UCSD-AML1 (cell line): ENCODE measurements at regions not wholly inside any gene's neighbourhood (a gene's known extent, or its start where the extent isn't known, plus 50 kb on each side); places are given as distances from the start of the nearest gene placed in this dataset.
A peak's percentile ranks its signal among the peaks of the same experiment; 100 is the strongest.
"Not testable (repeated sequence)": the region's sequence is repeated elsewhere in the genome, so short reads cannot be mapped to it uniquely, and the experiment has no call there.

Experiments
- DNase-seq: peaks from one replicate; lab custom pipeline; 2025; ENCODE audit not compliant: unreplicated experiment; lab: John Stamatoyannopoulos, UW

DNA sequence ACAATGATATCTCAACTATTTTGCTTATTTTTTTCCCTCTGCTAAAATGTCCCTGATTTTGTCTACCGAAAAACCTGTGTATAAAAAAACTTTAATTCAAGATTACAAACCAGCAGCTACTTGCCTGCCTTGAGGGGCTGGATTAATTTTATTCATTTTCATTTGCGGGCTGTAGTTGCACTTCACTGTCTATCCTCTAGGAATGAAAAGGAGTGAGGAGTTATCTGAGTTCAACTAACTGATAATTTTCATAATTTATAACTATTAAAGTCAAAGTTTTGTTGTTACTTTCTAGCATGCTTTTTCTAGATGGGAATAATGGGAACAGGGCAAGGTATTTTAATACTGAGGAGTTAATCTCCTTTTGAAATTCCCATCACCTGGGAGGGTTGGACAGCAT is 50.3 kb upstream of the AGTPBP1 start:
- not testable (repeated sequence) for DNase-seq

DNA sequence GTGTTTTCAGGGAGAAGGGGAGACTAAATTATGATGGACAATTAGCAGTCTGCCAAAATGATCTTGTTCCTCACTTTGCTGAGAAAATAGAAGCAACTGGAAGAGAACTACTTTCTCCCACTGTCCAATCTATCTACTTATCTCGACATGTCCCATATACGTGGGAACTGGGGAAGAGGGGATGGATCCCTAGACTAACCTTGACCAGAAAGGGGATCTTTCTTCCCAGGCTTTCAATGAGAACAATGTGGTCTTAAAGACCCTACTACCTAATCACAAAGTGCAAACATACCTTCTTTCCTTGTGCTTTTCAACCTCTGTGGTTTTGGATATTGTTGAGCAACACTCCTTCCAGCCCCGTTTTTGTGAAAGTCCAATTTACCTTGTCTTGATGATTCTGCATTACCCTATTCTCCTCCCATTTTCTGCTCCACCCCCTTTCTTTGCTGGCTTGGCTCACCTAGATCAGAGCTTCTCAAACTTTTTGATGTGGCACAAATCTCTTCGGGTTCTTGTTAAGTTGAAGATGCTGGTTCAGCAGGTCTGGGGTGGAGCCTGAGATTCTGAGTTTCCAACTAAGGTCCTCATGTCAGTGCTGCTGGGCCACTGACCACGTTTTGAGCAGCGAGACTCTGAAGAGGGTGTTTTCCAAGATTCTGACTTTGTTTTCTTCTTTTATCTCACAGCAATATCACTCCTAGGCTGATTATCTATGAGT is 61.4 kb upstream of the AGTPBP1 start:
- DNase-seq, result not testable (repeated sequence)

DNA sequence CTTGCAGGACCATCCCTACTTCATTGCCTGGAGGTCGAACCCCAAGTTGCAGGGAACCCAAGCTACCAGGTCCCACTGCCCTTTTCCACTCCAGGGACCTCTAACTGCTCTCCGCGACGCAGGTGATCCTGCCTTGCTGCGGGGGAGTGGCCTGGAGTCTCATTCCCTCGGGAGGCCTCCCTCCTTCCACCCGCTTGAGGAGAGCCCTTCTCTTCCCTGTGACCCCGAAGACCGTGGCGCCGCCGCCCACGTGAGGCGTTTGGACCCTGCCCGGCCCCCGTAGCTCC is 63.0 kb upstream of the AGTPBP1 start:
- DNase-seq, result not testable (repeated sequence)

DNA sequence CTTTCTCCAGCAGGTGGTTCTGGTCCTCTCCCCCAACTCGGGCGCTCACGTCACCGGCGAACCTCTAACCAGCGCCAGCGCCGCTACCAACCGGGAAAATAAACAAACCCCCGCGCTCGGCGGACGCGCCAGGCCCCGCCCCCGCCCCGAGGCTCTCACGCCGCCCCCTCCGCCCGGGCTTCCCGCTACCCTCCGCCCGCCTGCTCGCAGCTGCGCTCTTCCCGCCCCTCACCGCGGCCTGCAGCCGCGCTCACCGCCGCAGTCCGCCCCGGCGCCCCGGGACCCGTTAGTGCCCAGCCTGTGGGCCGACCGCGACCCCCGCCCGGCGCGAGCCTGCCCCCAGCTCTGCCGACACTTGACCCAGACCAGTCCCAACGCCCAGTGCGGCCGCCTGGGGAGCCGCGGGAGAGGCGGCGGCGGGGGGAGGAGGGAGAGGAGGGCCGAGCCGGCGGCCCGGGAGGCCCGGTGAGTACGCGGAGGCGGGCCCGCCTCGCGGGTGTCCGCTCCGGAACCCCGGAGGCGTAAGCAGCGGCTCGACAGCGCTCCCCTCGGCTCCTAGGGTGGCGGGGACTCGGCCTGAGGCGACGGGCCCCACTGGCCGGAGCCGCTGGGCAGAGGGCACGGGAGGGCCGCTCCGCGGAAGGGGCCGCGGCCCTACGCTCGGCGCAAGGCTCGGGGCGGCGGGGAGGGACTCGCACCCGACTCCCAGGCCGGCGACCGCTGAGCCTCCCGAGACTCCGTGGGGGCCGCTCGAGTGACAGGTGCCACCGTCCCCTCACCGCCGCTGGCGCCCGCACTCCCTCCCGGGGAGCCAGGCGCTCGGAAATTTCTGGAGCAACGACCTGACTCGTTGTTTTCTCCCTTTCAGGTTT is 63.6 kb upstream of the AGTPBP1 start:
- DNase-seq, result peak; percentile 77

DNA sequence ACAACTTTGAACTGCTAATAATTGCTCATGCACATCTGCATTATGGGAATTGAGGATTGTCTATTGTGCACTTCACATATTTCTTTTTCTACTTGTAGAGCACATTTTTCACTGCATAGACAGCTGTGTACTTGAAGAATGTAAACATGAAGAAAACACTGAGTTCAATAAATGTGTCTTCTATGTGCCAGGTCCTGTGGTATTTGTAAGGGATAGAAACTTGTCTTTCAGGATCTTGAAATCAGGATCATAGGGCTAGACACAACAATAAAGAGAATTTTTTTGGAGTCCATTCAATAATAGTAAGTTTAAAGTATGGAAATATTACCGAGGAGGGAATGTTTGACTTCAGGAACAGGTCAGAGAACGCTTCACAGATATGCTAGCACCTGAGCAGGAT is 66.6 kb upstream of the AGTPBP1 start:
- not testable (repeated sequence) for DNase-seq

DNA sequence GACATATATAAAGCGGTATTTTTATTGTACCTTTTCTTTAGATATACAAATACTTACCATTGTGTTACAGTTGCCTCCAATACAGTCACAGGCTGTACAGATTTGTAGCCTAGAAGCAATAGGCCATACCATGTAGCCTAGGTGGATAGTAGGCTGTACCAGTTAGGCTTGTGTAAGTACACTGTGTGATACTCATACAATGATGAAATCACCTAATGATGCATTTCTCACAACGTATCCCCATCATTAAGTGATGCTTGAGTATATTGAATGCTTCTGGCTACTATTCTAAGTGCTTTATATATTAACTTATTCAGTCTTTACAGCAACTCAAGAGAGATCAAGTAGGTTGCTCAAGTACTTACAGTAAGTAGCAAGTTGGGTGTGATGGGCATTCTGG is 71.6 kb upstream of the AGTPBP1 start:
- not testable (repeated sequence) for DNase-seq

DNA sequence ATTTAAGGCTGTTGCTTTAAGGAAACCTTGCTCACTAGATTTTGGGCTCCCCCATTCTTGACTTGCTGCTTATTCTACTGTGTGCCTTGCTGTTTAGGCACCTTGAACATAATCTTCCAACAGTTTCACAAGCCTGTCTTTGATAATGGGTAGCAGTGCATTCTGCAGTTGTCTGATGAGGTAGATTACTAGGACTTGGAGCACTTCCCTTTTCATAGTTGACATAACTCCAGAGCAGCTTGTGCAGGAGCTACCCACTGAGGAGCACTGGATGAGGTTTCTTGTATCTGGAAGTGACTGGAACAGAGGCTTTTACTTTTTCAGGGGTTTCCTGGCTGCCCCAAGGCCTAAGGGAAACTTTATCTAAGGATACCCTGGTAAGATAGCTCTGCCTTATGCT is 73.0 kb upstream of the AGTPBP1 start:
- not testable (repeated sequence) for DNase-seq

DNA sequence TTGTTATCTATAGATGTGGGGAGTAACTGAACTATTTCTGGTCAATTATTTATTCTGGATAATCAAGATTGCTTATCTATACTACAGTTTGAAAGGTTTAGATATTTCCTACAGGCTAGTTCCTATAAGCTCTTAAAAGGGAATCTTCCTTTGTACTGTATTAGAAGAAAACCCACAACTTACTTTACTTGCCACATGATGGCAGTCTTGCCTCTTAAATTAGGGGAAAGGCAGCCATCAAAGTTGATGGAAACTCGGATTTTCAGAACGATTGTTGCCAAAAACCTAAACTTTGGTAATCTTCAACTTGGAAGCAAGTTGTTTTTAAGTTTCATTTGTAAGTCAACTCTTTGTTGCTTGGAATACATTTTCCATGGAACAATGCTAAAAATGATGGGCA is 77.2 kb upstream of the AGTPBP1 start:
- not testable (repeated sequence) for DNase-seq

DNA sequence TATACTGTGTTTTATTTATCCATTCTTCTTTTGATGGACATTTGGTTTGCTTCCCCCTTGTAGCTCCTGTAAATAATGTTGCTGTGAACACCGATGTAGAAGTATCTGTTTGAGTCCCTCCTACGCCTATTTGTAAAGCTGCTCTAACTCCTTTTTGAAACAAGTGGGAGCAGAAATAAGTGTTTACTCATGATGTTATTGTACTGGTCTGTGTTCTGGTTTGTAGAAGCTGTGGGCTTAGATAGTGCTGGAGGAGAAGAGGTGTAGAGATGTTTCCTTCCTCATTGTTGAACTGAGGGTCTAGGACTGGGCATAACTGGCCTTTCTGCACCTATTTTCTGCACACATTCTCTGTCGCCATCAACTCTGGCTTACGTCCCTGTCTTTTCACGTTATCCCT is 78.8 kb upstream of the AGTPBP1 start:
- DNase-seq, result not testable (repeated sequence)

DNA sequence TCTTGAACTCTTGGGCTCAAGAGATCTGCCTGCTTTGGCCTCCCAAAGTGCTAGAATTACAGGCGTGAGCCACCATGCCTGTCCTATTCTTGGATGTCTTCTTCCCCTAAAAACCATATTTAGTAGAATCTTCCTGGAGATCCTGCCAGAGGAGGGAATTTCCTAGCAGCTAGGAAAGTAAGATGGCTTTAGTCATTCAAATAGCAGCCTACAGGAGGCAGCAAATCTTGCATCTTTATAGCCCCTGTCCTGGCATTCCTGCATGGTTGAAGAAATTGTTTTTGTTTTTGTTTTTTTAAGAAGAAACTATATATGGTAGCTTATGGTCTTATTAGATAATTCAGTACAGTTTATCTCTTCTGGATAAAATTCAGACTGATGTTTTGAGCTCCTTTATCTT is 83.2 kb upstream of the AGTPBP1 start:
- DNase-seq, result not testable (repeated sequence)

DNA sequence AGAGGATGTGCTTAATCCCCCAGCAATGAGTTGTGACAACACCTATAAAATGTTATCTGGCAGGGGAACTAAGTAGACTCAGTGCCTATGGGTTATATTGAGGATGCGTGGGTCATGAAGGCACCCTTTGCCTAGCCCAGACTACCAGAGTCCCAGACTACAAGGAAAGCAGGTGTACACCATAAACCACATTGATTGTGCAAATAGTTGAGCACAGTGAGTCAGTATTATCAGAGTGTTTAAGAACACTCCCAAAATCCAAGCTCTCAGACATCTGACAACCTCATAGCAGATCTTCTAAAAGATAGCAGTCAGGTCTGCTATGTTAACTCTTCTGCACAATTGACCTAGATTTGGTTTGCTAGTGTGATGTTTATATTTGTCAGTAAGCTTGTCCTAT is 92.8 kb upstream of the AGTPBP1 start:
- not testable (repeated sequence) for DNase-seq

DNA sequence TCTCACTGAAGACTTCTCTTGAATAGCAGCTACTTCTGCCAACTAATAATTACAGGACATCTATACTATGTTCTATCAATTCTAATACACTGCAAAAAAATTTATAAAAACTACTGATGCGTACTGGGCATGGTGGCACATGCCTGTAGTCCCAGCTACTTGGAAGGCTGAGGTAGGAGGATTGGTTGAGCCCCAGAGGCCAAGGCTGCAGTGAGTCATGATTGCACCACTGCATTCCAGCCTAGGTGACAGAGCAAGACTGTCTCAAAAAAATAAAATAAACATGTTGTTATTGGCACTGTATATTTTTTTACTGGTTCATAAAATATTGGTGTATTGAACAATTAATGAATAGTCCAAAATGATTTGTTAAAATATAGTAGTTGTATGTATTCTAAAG is 97.0 kb upstream of the NAA35 start:
- not testable (repeated sequence) for DNase-seq

DNA sequence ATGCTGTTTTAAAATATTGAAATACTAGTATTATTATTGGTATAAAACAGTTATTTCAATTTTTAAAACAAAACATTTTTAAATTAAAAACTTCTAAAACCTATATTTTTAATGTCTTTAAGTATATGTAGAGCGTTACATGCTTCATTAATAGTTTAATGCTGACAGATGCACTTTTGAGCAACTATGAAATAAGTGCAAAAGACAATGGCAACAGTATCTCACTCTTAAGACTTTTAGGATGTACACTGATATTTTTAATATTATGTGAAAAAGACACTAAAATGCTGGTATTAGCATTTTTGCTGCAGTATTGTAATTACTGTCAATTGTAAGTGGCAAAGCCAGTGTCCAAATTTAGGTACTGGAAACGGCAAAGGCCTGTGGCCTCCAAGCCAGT is 93.2 kb upstream of the NAA35 start:
- not testable (repeated sequence) for DNase-seq

DNA sequence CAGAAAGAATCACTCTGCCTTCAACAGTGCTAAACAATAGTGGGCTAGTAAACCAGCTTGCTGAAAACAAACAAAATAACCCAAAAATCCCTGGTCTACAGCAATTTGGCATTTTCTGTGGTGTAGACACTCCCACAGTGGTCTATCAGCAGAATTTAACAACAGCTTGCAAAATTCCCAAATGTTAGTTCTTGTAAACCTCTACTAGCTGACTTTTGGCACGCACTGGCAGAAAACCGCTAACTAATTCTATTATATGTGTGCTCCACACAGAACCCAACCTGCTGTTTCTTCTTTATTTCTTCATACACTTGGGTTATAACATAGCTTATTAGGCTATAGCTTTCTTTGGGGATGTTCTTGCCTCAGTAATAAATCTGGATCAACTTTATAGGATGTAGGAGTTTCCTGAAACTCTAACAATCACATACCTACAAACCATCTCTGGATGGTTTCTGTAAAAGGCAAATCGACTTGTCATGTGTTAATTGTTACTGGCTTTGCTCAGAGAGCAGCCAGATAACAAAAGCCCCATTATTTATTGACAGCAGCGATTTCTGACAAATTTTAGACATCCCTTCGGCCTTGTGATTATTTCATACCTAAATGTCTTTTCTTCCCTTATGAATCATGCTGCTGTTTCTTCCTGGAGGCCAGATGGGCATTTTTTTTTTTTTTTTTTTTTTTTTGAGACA is 82.7 kb upstream of the NAA35 start:
- no peak for DNase-seq

DNA sequence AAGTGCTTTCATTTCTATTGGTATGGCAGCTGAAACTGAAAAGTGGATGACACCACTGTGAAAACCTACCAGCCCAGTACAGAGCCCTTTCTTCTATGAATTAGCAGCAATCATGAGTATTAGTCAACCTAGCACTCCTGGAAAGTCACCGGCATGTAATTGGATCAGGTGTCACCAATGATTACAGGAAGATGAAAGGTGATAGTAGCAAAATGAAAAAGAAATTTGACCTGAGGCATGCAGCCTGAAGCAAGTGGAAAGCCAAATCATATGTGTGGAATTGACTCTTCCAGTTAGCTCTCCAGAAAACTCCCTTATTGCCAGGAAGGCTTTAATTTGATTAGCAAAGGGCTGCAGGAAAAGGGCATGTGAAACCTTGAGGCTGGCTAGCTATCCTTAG is 81.2 kb upstream of the NAA35 start:
- DNase-seq, result no peak

DNA sequence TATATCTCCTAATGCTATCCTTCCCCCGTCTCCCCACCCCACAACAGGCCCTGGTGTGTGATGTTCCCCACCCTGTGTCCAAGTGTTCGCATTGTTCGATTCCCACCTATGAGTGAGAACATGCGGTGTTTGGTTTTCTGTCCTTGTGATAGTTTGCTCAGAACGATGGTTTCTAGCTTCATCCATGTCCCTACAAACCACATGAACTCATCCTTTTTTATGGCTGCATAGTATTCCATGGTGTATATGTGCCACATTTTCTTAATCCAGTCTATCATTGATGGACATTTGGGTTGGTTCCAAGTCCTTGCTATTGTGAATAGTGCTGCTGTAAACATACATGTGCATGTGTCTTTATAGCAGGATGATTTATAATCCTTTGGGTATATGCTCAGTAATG is 79.1 kb upstream of the NAA35 start:
- DNase-seq, result not testable (repeated sequence)

DNA sequence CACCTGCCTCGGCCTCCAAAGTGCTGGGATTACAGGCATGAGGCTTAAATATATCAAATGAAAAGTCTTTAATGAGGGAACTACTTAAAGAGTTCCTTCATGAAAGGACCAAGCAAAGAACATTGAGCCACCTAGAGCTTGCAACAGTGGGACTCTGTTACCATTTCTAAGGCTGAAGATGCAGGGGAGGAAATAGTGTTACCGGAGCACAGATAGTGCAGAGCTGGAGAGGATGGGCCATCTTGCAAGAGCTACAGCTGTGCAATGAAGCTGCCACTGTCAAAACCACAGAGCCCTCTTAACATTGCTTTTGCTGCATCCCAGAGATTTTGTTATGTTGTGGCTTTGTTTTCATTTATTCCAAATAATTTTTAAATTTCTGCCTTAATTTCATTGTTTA is 77.1 kb upstream of the NAA35 start:
- DNase-seq, result no peak

DNA sequence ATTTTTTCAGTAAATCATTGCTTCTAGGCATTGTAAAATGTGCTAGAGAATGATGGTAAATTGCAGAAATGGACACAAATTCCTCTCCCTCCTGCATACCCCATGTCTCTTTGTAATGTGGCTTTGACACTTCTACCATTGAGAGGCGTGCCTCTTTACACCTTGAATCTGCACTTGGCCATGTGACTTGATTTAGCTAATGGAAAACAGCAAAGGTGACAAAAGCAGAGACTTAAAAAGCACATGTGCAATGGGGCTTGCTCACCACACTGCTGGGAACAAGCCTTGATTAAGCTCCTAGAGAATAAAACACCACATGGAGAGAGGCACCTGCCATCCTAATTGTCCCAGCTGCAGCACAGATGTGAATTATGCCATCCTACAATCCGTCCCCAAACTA is 69.9 kb upstream of the NAA35 start:
- no peak for DNase-seq

DNA sequence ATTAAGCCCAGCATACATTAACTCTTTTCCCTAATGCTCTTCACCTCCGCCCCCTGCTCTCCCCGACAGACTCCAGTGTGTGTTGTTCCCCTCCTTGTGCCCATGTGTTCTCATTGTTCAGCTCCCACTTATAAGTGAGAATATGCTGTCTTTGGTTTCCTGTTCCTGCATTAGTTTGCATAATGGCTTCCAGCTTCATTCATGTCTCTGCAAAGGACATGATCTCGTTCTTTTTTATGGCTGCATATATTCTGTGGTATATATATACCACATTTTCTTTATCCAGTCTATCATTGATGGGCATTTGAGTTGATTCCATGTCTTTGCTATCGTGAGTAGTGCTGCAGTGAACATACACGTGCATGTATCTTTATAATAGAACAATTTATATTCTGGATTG is 69.3 kb upstream of the NAA35 start:
- DNase-seq, result not testable (repeated sequence)

DNA sequence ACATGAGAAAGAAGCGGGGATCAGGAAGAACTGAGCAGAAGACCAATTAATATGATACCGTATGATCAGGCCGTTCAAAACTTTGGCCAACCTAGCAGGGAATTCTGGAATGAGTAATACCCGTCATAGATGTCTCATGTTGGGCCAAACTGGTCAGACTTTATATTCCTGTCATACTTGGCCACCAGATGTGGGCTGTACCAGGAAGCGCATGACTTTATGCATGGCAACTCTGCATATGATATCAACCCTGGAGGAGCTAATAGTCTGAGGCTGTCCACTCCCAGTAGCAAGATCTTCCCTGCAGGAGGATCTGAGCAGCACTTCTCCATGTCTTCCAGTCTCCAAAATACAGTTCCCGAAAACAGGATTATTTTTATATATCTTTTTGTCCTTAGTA is 68.5 kb upstream of the NAA35 start:
- no peak for DNase-seq

DNA sequence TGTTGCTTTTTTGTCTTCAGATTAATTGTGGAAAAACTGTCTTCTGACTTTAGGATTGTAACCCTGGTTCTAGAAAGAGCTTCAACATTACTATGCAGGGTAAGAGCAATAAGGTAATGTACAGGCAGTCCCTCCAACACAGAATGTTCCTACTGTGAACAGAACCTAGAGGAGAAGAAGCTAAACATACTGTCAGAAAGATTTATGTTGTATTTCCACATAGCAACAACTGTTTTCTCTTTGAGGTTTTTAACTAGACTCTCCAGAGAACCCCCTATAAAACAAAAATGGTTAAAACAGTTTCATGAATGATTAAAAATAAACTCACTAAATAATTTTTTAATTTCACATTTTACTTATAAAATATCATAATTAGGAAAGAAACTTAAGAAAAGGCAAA is 64.3 kb upstream of the NAA35 start:
- DNase-seq, result no peak
